ENCODE measurements at regions not wholly inside any gene's neighbourhood (a gene's known extent, or its start where the extent isn't known, plus 50 kb on each side); places are given as distances from the start of the nearest gene placed in this dataset.

DNA sequence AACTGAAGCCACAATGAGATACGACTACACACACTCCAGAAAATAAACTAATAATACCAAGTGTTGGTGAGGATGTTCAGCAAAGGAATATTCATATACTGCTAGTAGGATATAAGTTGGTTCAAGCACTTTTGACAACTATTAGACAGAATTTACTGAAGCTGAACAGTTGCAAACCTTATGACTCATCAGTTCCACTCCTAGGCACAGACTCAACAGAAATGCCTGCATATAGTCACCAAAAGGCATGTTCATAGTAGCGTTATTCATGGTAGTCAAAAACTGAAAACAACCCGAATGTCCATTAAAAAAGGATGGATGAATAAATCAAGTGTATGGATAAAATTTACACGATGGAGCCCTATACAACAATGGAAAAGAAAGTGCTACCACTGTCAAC is 232.0 kb downstream of the ANAPC1 start:
- TF ChIP-seq, protein P1, sequence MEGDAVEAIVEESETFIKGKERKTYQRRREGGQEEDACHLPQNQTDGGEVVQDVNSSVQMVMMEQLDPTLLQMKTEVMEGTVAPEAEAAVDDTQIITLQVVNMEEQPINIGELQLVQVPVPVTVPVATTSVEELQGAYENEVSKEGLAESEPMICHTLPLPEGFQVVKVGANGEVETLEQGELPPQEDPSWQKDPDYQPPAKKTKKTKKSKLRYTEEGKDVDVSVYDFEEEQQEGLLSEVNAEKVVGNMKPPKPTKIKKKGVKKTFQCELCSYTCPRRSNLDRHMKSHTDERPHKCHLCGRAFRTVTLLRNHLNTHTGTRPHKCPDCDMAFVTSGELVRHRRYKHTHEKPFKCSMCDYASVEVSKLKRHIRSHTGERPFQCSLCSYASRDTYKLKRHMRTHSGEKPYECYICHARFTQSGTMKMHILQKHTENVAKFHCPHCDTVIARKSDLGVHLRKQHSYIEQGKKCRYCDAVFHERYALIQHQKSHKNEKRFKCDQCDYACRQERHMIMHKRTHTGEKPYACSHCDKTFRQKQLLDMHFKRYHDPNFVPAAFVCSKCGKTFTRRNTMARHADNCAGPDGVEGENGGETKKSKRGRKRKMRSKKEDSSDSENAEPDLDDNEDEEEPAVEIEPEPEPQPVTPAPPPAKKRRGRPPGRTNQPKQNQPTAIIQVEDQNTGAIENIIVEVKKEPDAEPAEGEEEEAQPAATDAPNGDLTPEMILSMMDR (conservative IDR thresholded peaks at IDR 0.05), result no peak
- DNase-seq, result no peak
- Histone ChIP-seq H3K79me1 (ENCODE audit: insufficient read depth, low read depth, low read length, poor library complexity, severe bottlenecking) (no peaks in the 10 kb centered on the region), H3K23me2 (ENCODE audit: insufficient read length, low read depth, low read length, poor library complexity, severe bottlenecking) (no peaks in the 10 kb centered on the region), H3K79me2 (ENCODE audit: insufficient read depth, low read length) (no peaks in the 10 kb centered on the region), H3K9me3 (ENCODE audit: control insufficient read depth, low read depth, low read length) (no peaks in the 10 kb centered on the region), H4K5ac (ENCODE audit: insufficient read length, low read depth, low read length) (no peak overlapping the region), H3K4me1 (ENCODE audit: insufficient read depth, low read length) (no peaks in the 10 kb centered on the region), H3K9ac (ENCODE audit: extremely low read depth, insufficient read length, low read length) (no peak overlapping the region), H2BK15ac (ENCODE audit: low read depth, low read length) (no peak overlapping the region), H3K56ac (ENCODE audit: insufficient read length, low read depth, low read length) (no peak overlapping the region), H3K27ac (ENCODE audit: insufficient read length, low read depth, low read length) (no peak overlapping the region), H3K23ac (ENCODE audit: insufficient read length, low read depth, low read length) (no peak overlapping the region), H3K14ac (ENCODE audit: insufficient read depth, low read length) (no peak overlapping the region), H4K20me1 (ENCODE audit: control insufficient read depth, insufficient read depth, insufficient read length) (no peaks in the 10 kb centered on the region), H2AK5ac (ENCODE audit: insufficient read length, low read length) (no peak overlapping the region), H4K91ac (ENCODE audit: insufficient read length, low read depth, low read length) (no peak overlapping the region), H3K18ac (ENCODE audit: insufficient read length, low read depth, low read length) (no peak overlapping the region), H2AFZ (ENCODE audit: low read length) (no peak overlapping the region), H3T11ph (ENCODE audit: low read length) (no peak overlapping the region), H3K4ac (ENCODE audit: low read depth, low read length) (no peak overlapping the region), H3K4me2 (ENCODE audit: insufficient read depth, insufficient read length, low read length) (no peak overlapping the region), H2BK20ac (ENCODE audit: low read depth, low read length, poor library complexity, severe bottlenecking) (no peak overlapping the region), H2BK5ac (ENCODE audit: insufficient read length, low read length) (no peak overlapping the region), H4K8ac (replicated peaks; ENCODE audit: insufficient read length, low read depth, low read length) (no peak overlapping the region), H3K27me3 (ENCODE audit: insufficient read depth, low read length) (no peaks in the 10 kb centered on the region; the same call in 1 of the 2 replicates), H2BK12ac (ENCODE audit: insufficient read length, low read depth, low read length) (no peak overlapping the region), H2BK120ac (ENCODE audit: low read depth, low read length, poor library complexity, severe bottlenecking) (no peak overlapping the region)
- Mint-ChIP-seq H3K36me3 (ENCODE audit: insufficient read depth in 1 of 3, low read depth in 3 of 3) (peaks cover 0 to 3% (median 0%) of the 10 kb centered on the region in 3 experiments; a peak in 2 of 7 replicates), H3K4me3 (no peak overlapping the region), H3K4me1 (0 out of 4 replicates have a peak, but pooled peaks cover 0 to under 1% of the 10 kb centered on the region in 2 experiments), H3K27me3 (ENCODE audit: low read depth) (no peaks in the 10 kb centered on the region; the same call in 1 of the 2 replicates), H3K9me3 (peaks cover 0 to 3% of the 10 kb centered on the region in 2 experiments; a peak in 2 of 5 replicates), H3K27ac (no peak overlapping the region)
- no CpG with 5 or more reads among the region's 4 CpGs for WGBS (ENCODE audit: extremely low coverage, insufficient read length, low lambda C conversion rate)

Data from H9 (cell line).